H1 (cell line): ENCODE measurements at regions not wholly inside any gene's neighbourhood (a gene's known extent, or its start where the extent isn't known, plus 50 kb on each side); places are given as distances from the start of the nearest gene placed in this dataset.

Experiments
- CTCF ChIA-PET: fragments of 300-600 bp; sonication (Branson Sonifier 250); formaldehyde crosslinking; loops from one replicate; lab custom pipeline; 2021; ENCODE audit not compliant: partially characterized antibody; lab: Charles Lee
- POLR2A ChIA-PET: fragments of 300-600 bp; sonication (Branson Sonifier 250); formaldehyde crosslinking; loops from one replicate; lab custom pipeline; 2021; ENCODE audit warnings: inconsistent platforms; ENCODE audit not compliant: partially characterized antibody; lab: Charles Lee
- DNase-seq, 2 experiments: peaks; one replicate each; pipeline versions ENCODE4 v3.0.0 to v3.0.0-alpha.2; 2010 to 2022; ENCODE audit warnings: low spot score in 2 of 2, low read depth in 1 of 2, mixed read lengths in 1 of 2
- FAIRE-seq: peaks from 2 replicates; lab custom pipeline; 2011; peaks lifted over from hg19 to GRCh38; lab: Jason Lieb, UNC
- H2AFZ ChIP-seq: 2 replicates; pipeline ENCODE4 v1.8.1; 2012; ENCODE audit warnings: low read length, inconsistent platforms
- H2AK5ac ChIP-seq: 2 replicates; pipeline ENCODE4 v1.6.1; 2013; ENCODE audit warnings: low read depth, low read length
- H2BK120ac ChIP-seq: replicated peaks from 2 replicates; pipeline ENCODE3; 2013; ENCODE audit warnings: low read depth, low read length, inconsistent platforms
- H2BK12ac ChIP-seq: 2 replicates; pipeline ENCODE4 v1.6.1; 2013; ENCODE audit warnings: low read depth, low read length
- H2BK15ac ChIP-seq: 2 replicates; pipeline ENCODE4 v1.6.1; 2013; ENCODE audit warnings: low read length
- H2BK20ac ChIP-seq: 2 replicates; pipeline ENCODE4 v1.6.1; 2013; ENCODE audit warnings: low read length
- H2BK5ac ChIP-seq: 2 replicates; pipeline ENCODE4 v1.6.1; 2013; ENCODE audit warnings: low read depth, low read length
- H3K14ac ChIP-seq: 2 replicates; pipeline ENCODE4 v1.6.1; 2013; ENCODE audit warnings: inconsistent platforms; ENCODE audit not compliant: insufficient read length
- H3K18ac ChIP-seq: 2 replicates; pipeline ENCODE4 v1.6.1; 2013; ENCODE audit warnings: low read length; ENCODE audit errors: extremely low read depth
- H3K23ac ChIP-seq: 2 replicates; pipeline ENCODE4 v1.6.1; 2013; ENCODE audit warnings: inconsistent platforms; ENCODE audit not compliant: insufficient read length
- H3K23me2 ChIP-seq: 2 replicates; pipeline ENCODE4 v1.6.1; 2013; ENCODE audit warnings: low read depth, low read length
- H3K27ac ChIP-seq: 2 replicates; pipeline ENCODE4 v1.6.1; 2011; ENCODE audit warnings: low read depth, low read length, inconsistent platforms
- H3K27me3 ChIP-seq, 4 experiments: replicated peaks in 1 of 4; 1 replicate in 1 of 4; 2 replicates in 3 of 4; pipeline versions ENCODE4 v1.6.1 to v1.8.1; 2011 to 2013; ENCODE audit warnings: low read length in 3 of 4, mild to moderate bottlenecking in 3 of 4, inconsistent platforms in 2 of 4, mixed read lengths in 2 of 4, moderate library complexity in 1 of 4; ENCODE audit not compliant: control insufficient read depth in 3 of 4, insufficient read depth in 3 of 4; ENCODE audit errors: extremely low read depth in 1 of 4
- H3K36me3 ChIP-seq, 4 experiments: 2 replicates each; pipeline versions ENCODE4 v1.6.1 to v1.8.1; 2011 to 2013; ENCODE audit warnings: mild to moderate bottlenecking in 4 of 4, low read length in 3 of 4, moderate library complexity in 2 of 4, control low read depth in 1 of 4, inconsistent platforms in 1 of 4; ENCODE audit not compliant: insufficient read depth in 4 of 4, control insufficient read depth in 2 of 4
- H3K4ac ChIP-seq: replicated peaks from 2 replicates; pipeline ENCODE3; 2013; ENCODE audit warnings: low read length, low read depth, mixed read lengths, inconsistent platforms; ENCODE audit not compliant: insufficient read length
- H3K4me1 ChIP-seq, 4 experiments: replicated peaks in 1 of 4; 1 replicate in 1 of 4; 2 replicates in 3 of 4; pipeline versions ENCODE4 v1.6.1 to v1.8.1; 2011 to 2013; ENCODE audit warnings: low read length in 3 of 4, inconsistent platforms in 2 of 4, mixed read lengths in 1 of 4; ENCODE audit not compliant: insufficient read depth in 4 of 4, control insufficient read depth in 3 of 4
- H3K4me2 ChIP-seq, 2 experiments: 2 replicates each; pipeline versions ENCODE4 v1.6.1 to v1.8.1; 2011 to 2013; ENCODE audit warnings: low read depth in 2 of 2, low read length in 2 of 2, control low read depth in 1 of 2, inconsistent platforms in 1 of 2, mild to moderate bottlenecking in 1 of 2; ENCODE audit not compliant: insufficient read depth in 1 of 2
- H3K4me3 ChIP-seq, 4 experiments: fragments of 200-600, 300-600 bp in 1 of 4; sonication (generic), shearing (Covaris generic), sonication (Bioruptor Twin) in 1 of 4; 2 replicates each; pipeline versions ENCODE4 v1.5.1 to v1.8.1; 2011 to 2016; ENCODE audit warnings: low read length in 4 of 4, low read depth in 3 of 4, control low read depth in 2 of 4, inconsistent platforms in 2 of 4, mild to moderate bottlenecking in 2 of 4, mixed read lengths in 1 of 4, moderate library complexity in 1 of 4; ENCODE audit not compliant: insufficient read depth in 2 of 4; ENCODE audit errors: extremely low read depth in 1 of 4
- H3K56ac ChIP-seq: replicated peaks from 2 replicates; pipeline ENCODE3; 2013; ENCODE audit warnings: low read depth, mild to moderate bottlenecking, mixed read lengths, low read length, inconsistent platforms; ENCODE audit not compliant: insufficient read length
- H3K79me1 ChIP-seq: 2 replicates; pipeline ENCODE4 v1.6.1; 2013; ENCODE audit warnings: low read depth, low read length, control low read depth
- H3K79me2 ChIP-seq, 2 experiments: 2 replicates each; pipeline versions ENCODE4 v1.6.1 to v1.8.1; 2012 to 2013; ENCODE audit warnings: low read length in 2 of 2, mild to moderate bottlenecking in 2 of 2, inconsistent platforms in 1 of 2; ENCODE audit not compliant: insufficient read depth in 2 of 2, control insufficient read depth in 1 of 2
- H3K9ac ChIP-seq, 4 experiments: replicated peaks in 1 of 4; 1 replicate in 1 of 4; 2 replicates in 3 of 4; pipeline versions ENCODE4 v1.6.1 to v1.8.1; 2011 to 2013; ENCODE audit warnings: low read depth in 3 of 4, low read length in 3 of 4, control low read depth in 2 of 4, mild to moderate bottlenecking in 2 of 4, moderate library complexity in 2 of 4, inconsistent platforms in 1 of 4; ENCODE audit errors: extremely low read depth in 1 of 4
- H3K9me3 ChIP-seq, 2 experiments: 2 replicates each; pipeline versions ENCODE4 v1.6.1 to v1.8.1; 2012 to 2013; ENCODE audit warnings: mild to moderate bottlenecking in 2 of 2, moderate library complexity in 2 of 2, control low read depth in 1 of 2, inconsistent platforms in 1 of 2, low read depth in 1 of 2, low read length in 1 of 2, mixed read lengths in 1 of 2; ENCODE audit not compliant: insufficient read depth in 2 of 2
- H4K20me1 ChIP-seq, 2 experiments: replicated peaks in 1 of 2; 2 replicates each; pipeline versions ENCODE3 to v1.8.1; 2011 to 2013; ENCODE audit warnings: inconsistent platforms in 2 of 2, low read length in 2 of 2, mild to moderate bottlenecking in 1 of 2; ENCODE audit not compliant: insufficient read depth in 2 of 2, control insufficient read depth in 1 of 2
- H4K5ac ChIP-seq: 2 replicates; pipeline ENCODE4 v1.6.1; 2013; ENCODE audit warnings: low read length, low read depth, mixed read lengths, inconsistent platforms; ENCODE audit not compliant: insufficient read length
- H4K8ac ChIP-seq: 2 replicates; pipeline ENCODE4 v1.8.0; 2013; ENCODE audit warnings: mild to moderate bottlenecking, moderate library complexity, low read length, inconsistent platforms; ENCODE audit not compliant: insufficient read depth; ENCODE audit errors: extremely low read depth
- H4K91ac ChIP-seq: replicated peaks from 2 replicates; pipeline ENCODE3; 2013; ENCODE audit warnings: low read length, mixed read lengths, inconsistent platforms; ENCODE audit not compliant: insufficient read length
- WGBS, 2 experiments: shearing (Covaris generic) in 1 of 2; methylation state at CpG; one replicate each; pipeline versions ENCODE4 v1.1.6 to v1.1.7; 2013 to 2015; ENCODE audit warnings: low lambda C conversion rate in 2 of 2, mixed read lengths in 2 of 2, inconsistent platforms in 1 of 2, low coverage in 1 of 2, missing lambda C conversion rate in 1 of 2; ENCODE audit not compliant: insufficient replicate concordance in 2 of 2, insufficient coverage in 1 of 2, insufficient read length in 1 of 2; ENCODE audit errors: extremely low coverage in 1 of 2, missing lambda C conversion rate in 1 of 2; 5-methylcytosine and 5-hydroxymethylcytosine counted together
- TF ChIP-seq, protein P1 (sequence below): IDR thresholded peaks from 2 replicates; pipeline ENCODE4 v1.6.1; 2011; ENCODE audit warnings: low read depth, mild to moderate bottlenecking, low read length; ENCODE audit not compliant: insufficient read depth

DNA sequence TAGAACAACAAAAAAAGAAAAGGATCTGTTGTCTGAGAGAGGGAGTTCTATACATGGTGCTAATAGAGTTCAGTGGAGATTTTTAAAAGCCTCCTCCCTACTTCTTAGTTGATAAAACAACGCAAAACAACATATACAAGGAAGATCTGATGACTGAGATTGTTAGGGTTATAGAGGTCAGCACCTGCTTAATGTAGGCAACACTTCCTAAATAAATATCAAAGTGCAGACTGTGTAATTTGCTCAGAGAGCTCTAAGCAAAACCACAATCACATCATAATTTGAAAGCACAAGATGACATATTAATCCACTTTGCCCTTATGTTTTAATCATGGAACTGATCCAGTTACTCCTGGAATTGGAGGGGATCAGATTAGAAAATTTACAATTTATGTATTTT is 474.5 kb downstream of the PRR16 start:
- Histone ChIP-seq H3K4ac (no peak overlapping the region), H2AFZ (no peak overlapping the region), H3K56ac (no peak overlapping the region), H3K36me3 (no peaks in the 10 kb centered on the region), H2BK5ac (no peak overlapping the region), H2BK12ac (no peak overlapping the region), H2BK15ac (no peak overlapping the region), H3K4me3 (no peak overlapping the region), H3K79me1 (no peaks in the 10 kb centered on the region), H3K14ac (no peak overlapping the region), H3K9me3 (no peaks in the 10 kb centered on the region; a peak in 1 of 4 replicates), H3K9ac (no peak overlapping the region), H3K79me2 (no peaks in the 10 kb centered on the region), H3K27me3 (no peaks in the 10 kb centered on the region), H2BK20ac (no peak overlapping the region), H4K8ac (no peak overlapping the region), H3K23me2 (no peaks in the 10 kb centered on the region), H3K18ac (no peak overlapping the region), H3K23ac (no peak overlapping the region), H4K91ac (no peak overlapping the region), H4K20me1 (no peaks in the 10 kb centered on the region), H3K4me1 (peaks cover 1 to 11% (median 5%) of the 10 kb centered on the region in 4 experiments; a peak in 4 of 7 replicates), H3K27ac (no peak overlapping the region), H2AK5ac (no peak overlapping the region), H2BK120ac (no peak overlapping the region), H4K5ac (no peak overlapping the region), H3K4me2 (no peak overlapping the region)
- no peak for FAIRE-seq
- ChIA-PET POLR2A (no interaction called here), CTCF (no interaction called here)
- WGBS, 2 experiments, result 84% methylated on average over 1 of the region's 1 CpG; no CpG with 5 or more reads in 1 of the 2 experiments
- DNase-seq, result no peak
- TF ChIP-seq, protein P1, sequence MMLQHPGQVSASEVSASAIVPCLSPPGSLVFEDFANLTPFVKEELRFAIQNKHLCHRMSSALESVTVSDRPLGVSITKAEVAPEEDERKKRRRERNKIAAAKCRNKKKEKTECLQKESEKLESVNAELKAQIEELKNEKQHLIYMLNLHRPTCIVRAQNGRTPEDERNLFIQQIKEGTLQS, result no peak
